GOT3 (cell line): ENCODE measurements at regions not wholly inside any gene's neighbourhood (a gene's known extent, or its start where the extent isn't known, plus 50 kb on each side); places are given as distances from the start of the nearest gene placed in this dataset.
A peak's percentile ranks its signal among the peaks of the same experiment; 100 is the strongest.
"Not testable (repeated sequence)": the region's sequence is repeated elsewhere in the genome, so short reads cannot be mapped to it uniquely, and the experiment has no call there.

Experiments
- DNase-seq: peaks from one replicate; lab custom pipeline; 2025; ENCODE audit warnings: mixed read lengths; lab: John Stamatoyannopoulos, UW

DNA sequence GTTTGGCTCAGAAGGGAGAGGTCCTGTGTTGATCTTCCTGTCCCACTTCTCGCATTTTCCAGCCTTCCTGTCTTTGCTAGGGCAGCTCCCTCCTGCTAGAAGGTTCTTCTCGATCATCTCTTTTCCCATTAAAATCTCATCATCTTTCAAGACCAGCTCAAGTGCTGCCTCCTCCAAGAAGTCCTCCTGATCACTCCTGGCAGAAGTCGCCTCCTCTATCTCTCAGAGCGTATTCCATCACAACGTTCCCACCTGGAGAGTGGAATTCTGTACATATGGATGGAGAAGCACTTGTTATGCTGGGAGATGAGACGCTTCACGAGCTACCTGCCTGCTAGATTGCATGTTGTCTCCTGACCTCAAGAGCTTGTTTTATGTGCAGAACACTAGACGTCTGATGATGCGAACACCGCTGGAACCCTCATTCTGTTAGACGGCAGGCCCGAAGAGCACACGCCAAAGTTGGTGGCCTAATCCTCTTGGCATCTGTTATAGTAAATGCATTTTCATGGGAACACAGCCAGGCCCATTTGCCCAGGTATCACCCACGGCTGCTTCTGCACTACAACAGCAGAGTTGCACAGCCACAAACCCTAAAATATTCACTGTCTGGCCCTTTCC is 68.0 kb upstream of the INSIG1 start:
- DNase-seq = no peak

DNA sequence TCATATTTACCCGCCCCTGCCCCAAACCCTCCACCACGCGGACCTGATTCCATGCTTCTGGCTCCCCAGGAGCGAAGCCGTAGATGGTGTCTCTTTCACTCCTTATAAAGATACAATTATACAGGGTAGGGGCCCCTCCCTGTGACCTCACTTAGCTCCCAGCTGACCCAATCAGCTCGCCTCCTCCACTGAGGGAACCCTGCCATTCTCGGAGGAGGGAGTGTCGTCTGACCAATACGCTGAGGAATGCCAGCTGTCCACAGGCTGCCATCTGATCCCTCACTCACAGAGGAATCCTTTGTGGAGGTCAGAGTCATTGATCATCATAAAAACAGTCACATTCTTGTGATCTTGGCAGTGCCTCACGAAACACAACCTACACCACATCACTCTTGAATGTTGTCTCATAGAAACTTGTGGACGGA is 67.5 kb upstream of the INSIG1 start:
- DNase-seq = peak; percentile 74

- no peak for DNase-seq
Observed at GRCh38 chr7:155231241-155231800, 66.4 kb upstream of the INSIG1 start.

DNA sequence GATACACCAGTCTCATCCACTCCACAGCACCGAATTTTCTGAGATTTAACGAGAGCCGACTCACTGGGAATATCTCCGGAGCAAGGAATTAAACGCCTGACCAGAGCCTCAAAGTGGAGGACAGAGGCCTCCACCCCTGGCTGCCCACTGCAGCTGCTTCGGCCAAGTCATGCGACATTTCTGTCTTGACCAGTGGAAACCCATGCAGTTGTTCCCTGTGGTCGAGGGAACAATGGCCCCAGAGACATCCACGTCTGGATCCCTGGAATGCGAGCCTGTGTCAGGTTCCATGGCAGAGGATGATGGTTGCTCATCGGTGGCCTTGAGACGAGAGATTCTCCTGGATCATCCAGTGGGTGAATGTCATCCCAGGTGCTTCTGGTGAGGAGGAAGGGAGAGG is 65.7 kb upstream of the INSIG1 start:
- DNase-seq = no peak

- no peak for DNase-seq
Observed at GRCh38 chr7:155232911-155233310, 64.8 kb upstream of the INSIG1 start.

DNA sequence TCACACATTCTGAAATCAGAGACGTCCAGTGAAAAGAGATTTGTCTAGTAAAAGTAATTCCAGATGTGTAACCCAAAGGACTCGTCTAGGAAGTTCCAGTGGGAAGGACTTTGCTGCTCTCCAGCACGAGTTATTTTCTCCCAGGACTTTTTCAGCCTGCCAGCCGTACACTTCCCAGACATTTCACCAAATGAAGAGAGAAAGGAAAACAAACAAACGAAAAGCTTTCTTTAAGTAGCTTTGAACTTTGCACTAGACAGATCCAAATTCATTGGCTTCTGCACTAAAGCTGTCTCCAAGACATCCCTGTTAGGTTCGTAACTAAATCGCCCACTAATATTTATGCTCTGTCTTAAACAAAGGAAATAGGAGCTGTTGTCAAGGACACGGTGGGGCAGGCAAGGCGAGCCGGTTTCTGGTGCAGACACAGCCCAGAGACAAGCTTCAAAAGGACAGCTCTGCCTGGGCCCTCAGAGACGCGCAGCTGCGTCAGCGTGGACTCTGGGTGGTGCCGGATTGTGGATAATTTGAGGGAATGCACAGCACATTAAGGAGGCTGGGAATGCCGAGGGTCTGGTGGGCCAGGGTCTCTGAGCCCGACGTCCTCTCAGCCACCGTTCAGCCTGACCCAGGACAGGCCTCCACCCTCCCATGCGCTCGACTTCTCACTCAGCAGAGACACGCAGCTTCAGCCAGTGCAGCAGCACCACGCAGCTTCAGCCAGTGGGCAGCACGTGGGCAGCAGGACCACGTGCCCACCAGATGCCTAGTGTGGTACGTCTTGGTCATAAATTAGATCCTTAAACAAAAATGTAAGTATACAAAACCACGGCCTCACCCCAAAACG is 64.1 kb upstream of the INSIG1 start:
- DNase-seq = no peak

DNA sequence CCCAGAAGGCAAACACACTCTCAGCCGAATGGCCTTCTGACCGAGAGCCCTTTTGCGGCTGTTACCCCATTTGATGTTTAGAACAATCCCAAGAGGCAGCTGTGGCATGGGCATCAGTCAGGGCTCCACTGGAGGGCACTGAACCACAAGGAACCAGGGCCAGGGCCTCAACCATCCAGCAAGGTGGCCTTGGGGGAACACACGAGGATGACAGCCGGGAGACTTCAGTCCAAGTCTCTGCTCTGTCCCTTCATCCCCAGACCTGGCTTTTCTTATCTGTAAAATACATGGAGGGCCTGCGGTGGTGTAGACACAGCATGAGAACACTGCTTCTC is 63.6 kb upstream of the INSIG1 start:
- no peak for DNase-seq

- DNase-seq = no peak
Observed at GRCh38 chr7:155234950-155235789, 62.5 kb upstream of the INSIG1 start.

DNA sequence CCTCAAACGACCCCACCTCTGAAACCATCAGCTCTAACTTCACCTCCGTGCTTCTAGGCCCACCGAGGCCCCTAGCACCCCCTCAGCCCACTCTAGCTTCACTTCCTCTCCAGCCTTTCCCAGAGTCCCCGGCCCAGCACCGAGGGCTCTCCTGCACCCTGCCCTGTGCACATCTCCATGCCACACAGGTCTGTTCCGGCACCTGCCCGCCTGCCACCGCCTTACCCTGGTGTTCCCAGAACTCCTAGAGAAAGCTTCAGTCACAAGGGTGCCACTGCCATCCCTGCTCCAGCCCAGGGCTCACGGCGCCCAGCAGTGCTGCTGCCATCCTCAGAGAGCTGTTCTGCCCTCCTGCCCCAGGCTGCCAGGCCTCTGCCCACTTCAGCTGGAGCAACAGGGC is 61.3 kb upstream of the INSIG1 start:
- no peak for DNase-seq

GRCh38 chr7:155237297-155237696 is 60.4 kb upstream of the INSIG1 start:
- no peak for DNase-seq

GRCh38 chr7:155237730-155238129 is 59.9 kb upstream of the INSIG1 start:
- DNase-seq = no peak

GRCh38 chr7:155239431-155240087 is 58.1 kb upstream of the INSIG1 start:
- not testable (repeated sequence) for DNase-seq

DNA sequence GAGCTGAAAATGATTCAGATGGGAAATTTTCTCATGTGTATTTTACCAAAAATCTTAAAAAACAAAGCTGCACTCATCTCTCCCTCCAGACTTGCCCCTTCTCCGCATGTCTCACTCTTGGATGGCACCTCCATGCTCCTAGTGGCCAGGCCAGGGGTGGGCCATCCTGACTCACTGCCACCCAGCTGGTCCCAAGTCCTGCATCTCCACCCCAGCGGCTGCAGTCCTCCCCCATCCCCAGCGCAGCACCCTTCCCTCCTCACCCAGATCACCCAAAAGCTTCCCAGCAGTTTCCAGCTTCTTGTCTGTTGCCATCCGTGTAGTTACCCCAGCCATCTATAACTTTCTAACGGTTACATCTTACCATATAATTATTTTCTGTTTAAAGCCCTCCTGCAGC is 53.0 kb upstream of the INSIG1 start:
- no peak for DNase-seq

DNA sequence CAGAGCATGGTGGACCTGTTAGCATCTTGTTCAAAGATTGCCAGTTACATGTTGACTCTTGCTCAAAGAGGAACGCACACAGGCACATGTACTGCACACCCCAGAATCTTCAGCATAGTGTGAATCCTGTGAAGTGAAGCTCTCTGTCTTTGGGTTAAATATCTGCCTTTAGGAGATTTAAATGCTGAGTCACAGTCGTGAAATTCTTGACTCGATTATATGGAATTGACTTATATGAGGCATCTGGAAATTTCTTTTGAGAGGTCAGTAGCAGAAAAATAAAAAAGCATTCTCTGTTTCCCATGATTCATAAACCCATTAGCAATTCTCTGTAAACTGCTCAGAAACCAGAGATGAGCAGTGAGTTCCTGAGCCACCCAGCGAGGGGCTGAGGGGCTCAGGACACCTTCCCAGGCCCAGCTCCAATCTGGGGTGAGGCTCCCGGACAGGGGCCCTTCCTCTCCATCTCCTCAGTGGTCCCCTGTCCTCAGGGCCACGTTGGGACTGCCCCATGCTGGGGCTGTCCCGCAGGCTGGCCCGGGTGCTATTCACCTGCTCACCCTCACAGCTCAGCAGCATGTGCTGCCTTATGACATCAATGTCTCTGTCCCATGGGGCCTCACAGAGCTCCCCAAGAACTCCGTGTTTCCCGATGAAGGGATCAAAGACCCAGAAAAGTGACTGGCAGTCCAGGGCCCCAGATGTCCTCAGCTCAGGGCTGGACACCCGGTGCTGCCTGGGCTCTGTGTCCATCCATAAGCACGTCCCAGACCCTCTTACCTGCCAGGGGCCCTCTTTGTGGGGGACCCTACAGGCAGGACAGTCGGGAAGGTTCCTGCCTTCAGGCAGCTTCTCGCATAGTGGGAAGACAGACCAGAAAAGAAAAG is 50.0 kb upstream of the INSIG1 start:
- DNase-seq = no peak
